ENCODE measurements at regions not wholly inside any gene's neighbourhood (a gene's known extent, or its start where the extent isn't known, plus 50 kb on each side); places are given as distances from the start of the nearest gene placed in this dataset.

DNA sequence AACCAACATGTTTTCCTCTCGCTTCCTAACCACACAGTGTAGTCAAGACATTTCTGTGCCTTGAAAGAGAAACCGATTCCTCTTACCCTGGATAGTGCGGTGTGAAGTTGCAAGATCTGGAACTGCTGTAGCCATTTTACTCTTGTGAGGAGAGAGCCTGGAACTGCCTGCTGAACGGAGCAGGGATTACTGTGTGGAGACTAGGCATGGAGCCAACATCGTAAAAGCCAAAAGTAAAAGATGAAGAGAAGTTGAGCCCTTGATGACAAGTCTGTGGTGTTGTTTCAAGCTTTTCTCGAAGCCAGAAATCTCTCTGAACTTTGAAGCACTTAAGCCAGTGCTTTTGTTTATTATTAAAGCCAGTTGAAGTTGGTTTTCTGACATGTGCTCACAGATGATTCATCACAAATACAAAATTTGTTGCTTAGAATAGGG, 110.1 kb upstream of the GRIN3A start:
- H3K27me3 ChIP-seq (ENCODE audit: insufficient read depth, low read depth, low read length), result no peaks in the 10 kb centered on the region
- no peaks in the 10 kb centered on the region for H3K79me2 ChIP-seq (replicated peaks; ENCODE audit: insufficient read depth, low read length)
- no peaks in the 10 kb centered on the region for H3K9me3 ChIP-seq (ENCODE audit: low read length)
- H3F3A ChIP-seq (ENCODE audit: insufficient read depth, low read length, poor library complexity, severe bottlenecking), result no peaks in the 10 kb centered on the region
- no peaks in the 10 kb centered on the region for H3K9me2 ChIP-seq (ENCODE audit: insufficient read depth, low read length)
- H3K9ac ChIP-seq (ENCODE audit: low read length), result no peak overlapping the region
- TF ChIP-seq, protein P1, sequence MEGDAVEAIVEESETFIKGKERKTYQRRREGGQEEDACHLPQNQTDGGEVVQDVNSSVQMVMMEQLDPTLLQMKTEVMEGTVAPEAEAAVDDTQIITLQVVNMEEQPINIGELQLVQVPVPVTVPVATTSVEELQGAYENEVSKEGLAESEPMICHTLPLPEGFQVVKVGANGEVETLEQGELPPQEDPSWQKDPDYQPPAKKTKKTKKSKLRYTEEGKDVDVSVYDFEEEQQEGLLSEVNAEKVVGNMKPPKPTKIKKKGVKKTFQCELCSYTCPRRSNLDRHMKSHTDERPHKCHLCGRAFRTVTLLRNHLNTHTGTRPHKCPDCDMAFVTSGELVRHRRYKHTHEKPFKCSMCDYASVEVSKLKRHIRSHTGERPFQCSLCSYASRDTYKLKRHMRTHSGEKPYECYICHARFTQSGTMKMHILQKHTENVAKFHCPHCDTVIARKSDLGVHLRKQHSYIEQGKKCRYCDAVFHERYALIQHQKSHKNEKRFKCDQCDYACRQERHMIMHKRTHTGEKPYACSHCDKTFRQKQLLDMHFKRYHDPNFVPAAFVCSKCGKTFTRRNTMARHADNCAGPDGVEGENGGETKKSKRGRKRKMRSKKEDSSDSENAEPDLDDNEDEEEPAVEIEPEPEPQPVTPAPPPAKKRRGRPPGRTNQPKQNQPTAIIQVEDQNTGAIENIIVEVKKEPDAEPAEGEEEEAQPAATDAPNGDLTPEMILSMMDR (IDR thresholded peaks at IDR 0.05; ENCODE audit: poor library complexity, severe bottlenecking), result no peak
- no peak for TF ChIP-seq REST (IDR thresholded peaks at IDR 0.05; ENCODE audit: borderline replicate concordance)
- TF ChIP-seq EZH2 (IDR thresholded peaks at IDR 0.05; ENCODE audit: borderline replicate concordance, insufficient read depth, low read length, poor library complexity, severe bottlenecking), result no peak
- no peak for TF ChIP-seq TAF1 (IDR thresholded peaks at IDR 0.05; ENCODE audit: low read depth)
- no peak for TF ChIP-seq POLR2AphosphoS5 (IDR thresholded peaks at IDR 0.05)
- no peak for TF ChIP-seq MXI1 (conservative IDR thresholded peaks at IDR 0.05; ENCODE audit: poor library complexity, severe bottlenecking)
- TF ChIP-seq RAD21 (conservative IDR thresholded peaks at IDR 0.05), result no peak
- TF ChIP-seq EP300 (conservative IDR thresholded peaks at IDR 0.05; ENCODE audit: poor library complexity, severe bottlenecking), result no peak
- TF ChIP-seq SMC3 (conservative IDR thresholded peaks at IDR 0.05; ENCODE audit: poor library complexity), result no peak
- H3K36me3 ChIP-seq (ENCODE audit: insufficient read depth, low read length), result no peaks in the 10 kb centered on the region
- no peak overlapping the region for H3K4me2 ChIP-seq (ENCODE audit: low read length)
- no peak overlapping the region for H3K4me3 ChIP-seq (ENCODE audit: low read length)
- no peaks in the 10 kb centered on the region for H4K20me1 ChIP-seq (ENCODE audit: insufficient read depth)
- H3K27ac ChIP-seq (ENCODE audit: low read length), result no peak overlapping the region
- no peak overlapping the region for H2AFZ ChIP-seq (ENCODE audit: low read depth, low read length)

DNA sequence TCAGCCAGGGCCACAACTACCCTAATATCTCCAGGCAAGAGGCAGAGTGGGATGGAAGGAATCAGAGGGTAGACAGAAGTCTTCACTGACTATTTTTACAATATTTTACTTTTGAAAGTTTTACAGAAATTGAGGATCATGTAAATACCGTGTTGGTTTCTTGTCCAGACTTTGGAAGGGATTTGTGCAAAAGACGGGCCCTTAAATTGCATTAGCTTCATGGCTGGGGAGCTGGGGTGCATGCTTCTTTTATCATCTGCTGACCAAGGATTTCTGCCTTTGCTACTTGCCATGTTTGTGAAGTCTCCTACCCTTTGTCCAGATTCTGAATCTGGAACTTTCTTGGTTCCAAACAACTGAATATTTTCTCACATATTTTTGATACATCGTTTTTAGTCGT, 107.7 kb upstream of the GRIN3A start:
- Histone ChIP-seq H3K79me2 (replicated peaks; ENCODE audit: insufficient read depth, low read length) (no peaks in the 10 kb centered on the region), H3K9me2 (ENCODE audit: insufficient read depth, low read length) (no peaks in the 10 kb centered on the region), H3K27me3 (ENCODE audit: insufficient read depth, low read depth, low read length) (no peaks in the 10 kb centered on the region), H3K4me3 (ENCODE audit: low read length) (no peak overlapping the region), H3K9ac (ENCODE audit: low read length) (no peak overlapping the region), H4K20me1 (ENCODE audit: insufficient read depth) (no peaks in the 10 kb centered on the region), H3K9me3 (ENCODE audit: low read length) (no peaks in the 10 kb centered on the region), H3K27ac (ENCODE audit: low read length) (no peak overlapping the region), H3K36me3 (ENCODE audit: insufficient read depth, low read length) (no peaks in the 10 kb centered on the region), H3K4me2 (ENCODE audit: low read length) (no peak overlapping the region), H3F3A (ENCODE audit: insufficient read depth, low read length, poor library complexity, severe bottlenecking) (no peaks in the 10 kb centered on the region), H2AFZ (ENCODE audit: low read depth, low read length) (no peak overlapping the region)
- TF ChIP-seq TAF1 (IDR thresholded peaks at IDR 0.05; ENCODE audit: low read depth) (no peak), EZH2 (IDR thresholded peaks at IDR 0.05; ENCODE audit: borderline replicate concordance, insufficient read depth, low read length, poor library complexity, severe bottlenecking) (no peak), SMC3 (conservative IDR thresholded peaks at IDR 0.05; ENCODE audit: poor library complexity) (no peak), EP300 (conservative IDR thresholded peaks at IDR 0.05; ENCODE audit: poor library complexity, severe bottlenecking) (no peak), POLR2AphosphoS5 (IDR thresholded peaks at IDR 0.05) (no peak), REST (IDR thresholded peaks at IDR 0.05; ENCODE audit: borderline replicate concordance) (no peak), MXI1 (conservative IDR thresholded peaks at IDR 0.05; ENCODE audit: poor library complexity, severe bottlenecking) (no peak), RAD21 (conservative IDR thresholded peaks at IDR 0.05) (no peak)
- TF ChIP-seq, protein P1 (IDR thresholded peaks at IDR 0.05; ENCODE audit: poor library complexity, severe bottlenecking), result no peak

All from neural cell (in vitro differentiated cells).